ENCODE measurements at regions not wholly inside any gene's neighbourhood (a gene's known extent, or its start where the extent isn't known, plus 50 kb on each side); places are given as distances from the start of the nearest gene placed in this dataset.

GRCh38 chr20:7657569-7657968 lies 282.7 kb downstream of the HAO1 start:
- 70% methylated on average over 1 of the region's 2 CpGs for WGBS (ENCODE audit: insufficient coverage)
- Histone ChIP-seq H3K27me3 (ENCODE audit: control insufficient read depth, insufficient read depth, low read length) (no peaks in the 10 kb centered on the region), H3K4me1 (ENCODE audit: control insufficient read depth, insufficient read depth, low read length) (no peaks in the 10 kb centered on the region), H3K4me3 (ENCODE audit: low read length) (no peak overlapping the region), H3K27ac (ENCODE audit: low read length) (no peak overlapping the region), H3K9me3 (replicated peaks; ENCODE audit: control insufficient read depth, low read depth, low read length) (no peaks in the 10 kb centered on the region), H3K36me3 (ENCODE audit: control insufficient read depth, insufficient read depth, low read length) (no peaks in the 10 kb centered on the region)
- no peak for DNase-seq

DNA sequence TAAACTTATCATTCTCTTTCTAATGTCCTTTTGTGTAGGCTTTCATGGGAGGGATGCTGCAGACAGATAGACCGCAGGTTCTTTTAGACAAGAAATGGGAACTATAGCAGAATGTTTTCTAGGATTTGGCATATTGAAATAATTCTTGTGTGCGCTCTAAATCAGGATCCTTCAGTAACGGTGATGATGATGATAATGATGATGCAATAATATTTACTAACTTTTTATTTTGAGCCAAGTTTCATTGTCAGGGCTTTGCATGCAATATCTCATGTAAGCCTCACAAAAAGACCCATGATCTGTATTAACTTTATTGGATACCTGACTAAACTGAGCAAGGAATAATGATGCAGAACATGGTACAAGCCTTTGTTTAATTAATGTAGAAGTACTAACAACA lies 280.1 kb downstream of the HAO1 start:
- Histone ChIP-seq H3K27ac (ENCODE audit: low read length) (no peak overlapping the region), H3K27me3 (ENCODE audit: control insufficient read depth, insufficient read depth, low read length) (no peaks in the 10 kb centered on the region), H3K4me3 (ENCODE audit: low read length) (no peak overlapping the region), H3K9me3 (replicated peaks; ENCODE audit: control insufficient read depth, low read depth, low read length) (no peaks in the 10 kb centered on the region), H3K36me3 (ENCODE audit: control insufficient read depth, insufficient read depth, low read length) (no peaks in the 10 kb centered on the region), H3K4me1 (ENCODE audit: control insufficient read depth, insufficient read depth, low read length) (no peaks in the 10 kb centered on the region)
- no CpG with 5 or more reads among the region's 3 CpGs for WGBS (ENCODE audit: insufficient coverage)
- DNase-seq: no peak

- H3K27me3 ChIP-seq (ENCODE audit: control insufficient read depth, insufficient read depth, low read length): no peaks in the 10 kb centered on the region
- H3K9me3 ChIP-seq (replicated peaks; ENCODE audit: control insufficient read depth, low read depth, low read length): no peaks in the 10 kb centered on the region
- peak; percentile 11 for DNase-seq
- no CpG with 5 or more reads among the region's 2 CpGs for WGBS (ENCODE audit: insufficient coverage)
- H3K4me1 ChIP-seq (ENCODE audit: control insufficient read depth, insufficient read depth, low read length): no peaks in the 10 kb centered on the region
- H3K4me3 ChIP-seq (ENCODE audit: low read length): no peak overlapping the region
- no peak overlapping the region for H3K27ac ChIP-seq (ENCODE audit: low read length)
- H3K36me3 ChIP-seq (ENCODE audit: control insufficient read depth, insufficient read depth, low read length): no peaks in the 10 kb centered on the region
These were observed 274.9 kb downstream of the HAO1 start for GRCh38 chr20:7665376-7665775.

- H3K4me3 ChIP-seq (ENCODE audit: low read length): no peak overlapping the region
- no peaks in the 10 kb centered on the region for H3K36me3 ChIP-seq (ENCODE audit: control insufficient read depth, insufficient read depth, low read length)
- DNase-seq: no peak
- H3K4me1 ChIP-seq (ENCODE audit: control insufficient read depth, insufficient read depth, low read length): no peaks in the 10 kb centered on the region
- H3K27ac ChIP-seq (ENCODE audit: low read length): no peak overlapping the region
- no peaks in the 10 kb centered on the region for H3K27me3 ChIP-seq (ENCODE audit: control insufficient read depth, insufficient read depth, low read length)
- WGBS (ENCODE audit: insufficient coverage): no CpG with 5 or more reads among the region's 4 CpGs
- H3K9me3 ChIP-seq (replicated peaks; ENCODE audit: control insufficient read depth, low read depth, low read length): no peaks in the 10 kb centered on the region
These were observed 273.1 kb downstream of the HAO1 start for GRCh38 chr20:7667194-7667593.

DNA sequence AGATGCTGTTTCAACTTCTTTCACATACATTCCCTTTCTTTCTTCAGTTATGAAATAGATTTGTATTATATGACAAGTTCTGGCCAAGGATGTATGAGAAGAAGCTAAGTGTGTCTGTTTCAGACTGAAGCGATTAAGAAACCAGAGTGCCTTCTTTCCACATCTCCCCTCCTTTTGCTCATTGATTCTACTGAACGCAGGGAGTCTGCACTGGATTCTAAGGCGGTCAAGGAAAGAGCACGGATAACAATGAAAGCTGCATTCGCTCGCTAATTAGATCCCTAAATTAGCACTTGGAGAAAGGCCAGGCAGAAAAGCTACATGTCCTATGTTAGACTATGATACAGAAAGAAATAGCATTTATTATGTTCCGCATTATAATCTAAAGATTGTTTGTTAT lies 267.7 kb downstream of the HAO1 start:
- H3K4me1 ChIP-seq (ENCODE audit: control insufficient read depth, insufficient read depth, low read length): no peaks in the 10 kb centered on the region
- no peak overlapping the region for H3K27ac ChIP-seq (ENCODE audit: low read length)
- H3K9me3 ChIP-seq (replicated peaks; ENCODE audit: control insufficient read depth, low read depth, low read length): no peaks in the 10 kb centered on the region
- no peak overlapping the region for H3K4me3 ChIP-seq (ENCODE audit: low read length)
- H3K36me3 ChIP-seq (ENCODE audit: control insufficient read depth, insufficient read depth, low read length): no peaks in the 10 kb centered on the region
- DNase-seq: no peak
- 100% methylated on average over 1 of the region's 7 CpGs for WGBS (ENCODE audit: insufficient coverage)
- H3K27me3 ChIP-seq (ENCODE audit: control insufficient read depth, insufficient read depth, low read length): no peaks in the 10 kb centered on the region

DNA sequence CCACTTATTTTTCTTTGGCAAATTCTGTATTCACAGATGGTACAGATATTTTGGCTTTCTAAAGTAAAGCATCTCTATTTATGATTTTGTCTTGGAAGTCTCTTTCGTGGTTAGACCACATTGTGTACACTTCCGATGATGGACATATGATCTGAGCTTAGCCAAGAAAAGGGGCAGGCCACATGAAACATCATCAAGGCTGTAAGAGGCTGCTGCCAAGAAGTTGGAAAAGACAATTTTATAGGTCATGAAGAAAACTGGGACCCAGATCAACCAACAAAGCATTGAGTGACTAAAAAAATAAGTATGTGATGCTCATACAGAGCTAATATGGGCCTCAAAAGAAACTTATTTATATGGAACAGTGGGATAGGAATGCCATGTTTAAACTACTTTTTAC lies 266.4 kb downstream of the HAO1 start:
- Histone ChIP-seq H3K27ac (ENCODE audit: low read length) (no peak overlapping the region), H3K9me3 (replicated peaks; ENCODE audit: control insufficient read depth, low read depth, low read length) (no peaks in the 10 kb centered on the region), H3K4me1 (ENCODE audit: control insufficient read depth, insufficient read depth, low read length) (no peaks in the 10 kb centered on the region), H3K36me3 (ENCODE audit: control insufficient read depth, insufficient read depth, low read length) (no peaks in the 10 kb centered on the region), H3K27me3 (ENCODE audit: control insufficient read depth, insufficient read depth, low read length) (no peaks in the 10 kb centered on the region), H3K4me3 (ENCODE audit: low read length) (no peak overlapping the region)
- no CpG with 5 or more reads among the region's 2 CpGs for WGBS (ENCODE audit: insufficient coverage)
- no peak for DNase-seq

DNA sequence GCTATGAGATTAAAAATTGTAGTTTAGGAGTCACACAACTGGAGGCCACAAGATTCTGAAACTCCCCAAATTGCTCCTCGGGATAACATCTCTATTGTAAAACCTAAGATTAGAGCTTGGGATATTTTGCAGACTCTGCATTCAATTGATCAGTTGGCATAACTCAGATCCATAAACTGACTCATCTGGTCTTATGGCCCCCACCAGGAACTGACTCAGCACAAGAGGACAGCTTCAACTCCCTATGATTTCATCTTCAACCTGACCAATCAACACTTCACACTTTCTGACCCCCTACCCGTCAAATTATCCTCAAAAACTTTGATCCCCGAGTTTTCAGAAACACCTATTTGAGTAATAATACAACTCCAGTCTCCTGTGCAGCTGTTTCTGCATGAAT lies 257.3 kb downstream of the HAO1 start:
- Histone ChIP-seq H3K9me3 (replicated peaks; ENCODE audit: control insufficient read depth, low read depth, low read length) (no peaks in the 10 kb centered on the region), H3K4me1 (ENCODE audit: control insufficient read depth, insufficient read depth, low read length) (no peaks in the 10 kb centered on the region), H3K4me3 (ENCODE audit: low read length) (no peak overlapping the region), H3K27me3 (ENCODE audit: control insufficient read depth, insufficient read depth, low read length) (no peaks in the 10 kb centered on the region), H3K27ac (ENCODE audit: low read length) (no peak overlapping the region), H3K36me3 (ENCODE audit: control insufficient read depth, insufficient read depth, low read length) (no peaks in the 10 kb centered on the region)
- no peak for DNase-seq
- WGBS (ENCODE audit: insufficient coverage): 100% methylated on average over 2 of the region's 3 CpGs

DNA sequence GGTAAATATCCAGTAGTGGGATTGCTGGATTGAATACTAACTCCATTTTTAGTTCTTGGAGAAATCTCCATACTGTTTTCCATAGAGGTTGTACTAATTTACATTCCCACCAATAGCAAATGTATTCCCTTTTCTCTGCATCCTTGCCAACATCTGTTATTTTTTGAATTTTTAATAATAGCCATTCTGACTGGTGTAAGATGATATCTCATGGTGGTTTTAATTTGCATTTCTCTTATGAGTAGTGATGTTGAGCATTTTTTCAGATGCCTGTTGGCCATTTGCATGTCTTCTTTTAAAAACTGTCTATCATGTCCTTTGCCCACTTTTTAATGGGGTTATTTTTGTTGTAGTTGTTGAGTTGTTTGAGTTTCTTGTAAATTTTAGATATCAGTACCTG lies 253.2 kb downstream of the HAO1 start:
- H3K9me3 ChIP-seq (replicated peaks; ENCODE audit: control insufficient read depth, low read depth, low read length): peaks cover 3% of the 10 kb centered on the region
- no peaks in the 10 kb centered on the region for H3K27me3 ChIP-seq (ENCODE audit: control insufficient read depth, insufficient read depth, low read length)
- H3K4me3 ChIP-seq (ENCODE audit: low read length): no peak overlapping the region
- H3K27ac ChIP-seq (ENCODE audit: low read length): no peak overlapping the region
- no peak for DNase-seq
- no peaks in the 10 kb centered on the region for H3K36me3 ChIP-seq (ENCODE audit: control insufficient read depth, insufficient read depth, low read length)
- H3K4me1 ChIP-seq (ENCODE audit: control insufficient read depth, insufficient read depth, low read length): no peaks in the 10 kb centered on the region

DNA sequence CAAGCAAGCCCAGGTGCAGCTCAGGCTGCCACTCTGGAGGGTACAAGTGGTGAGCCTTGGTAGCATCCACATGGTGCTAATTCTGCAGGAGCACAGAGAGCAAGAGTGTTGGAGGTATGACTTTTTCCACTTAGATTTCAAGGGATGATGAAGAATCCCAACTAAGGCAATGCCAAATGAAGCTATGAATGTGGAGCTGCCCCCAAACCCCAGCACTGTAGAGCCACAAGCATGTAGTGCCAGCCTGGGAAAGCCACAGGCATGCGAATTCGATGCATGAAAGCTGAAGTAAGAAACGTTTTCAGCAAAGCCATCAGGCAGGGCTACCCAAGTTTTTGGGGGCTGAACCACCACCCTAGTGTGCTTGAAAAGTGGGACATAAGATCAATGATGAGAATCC lies 251.1 kb downstream of the HAO1 start:
- Histone ChIP-seq H3K36me3 (ENCODE audit: control insufficient read depth, insufficient read depth, low read length) (no peaks in the 10 kb centered on the region), H3K27me3 (ENCODE audit: control insufficient read depth, insufficient read depth, low read length) (no peaks in the 10 kb centered on the region), H3K9me3 (replicated peaks; ENCODE audit: control insufficient read depth, low read depth, low read length) (peaks cover 3% of the 10 kb centered on the region), H3K27ac (ENCODE audit: low read length) (no peak overlapping the region), H3K4me3 (ENCODE audit: low read length) (no peak overlapping the region), H3K4me1 (ENCODE audit: control insufficient read depth, insufficient read depth, low read length) (no peaks in the 10 kb centered on the region)
- WGBS (ENCODE audit: insufficient coverage): 96% methylated on average over 3 of the region's 3 CpGs
- no peak for DNase-seq

GRCh38 chr20:7691647-7692269 lies 248.5 kb downstream of the HAO1 start:
- Histone ChIP-seq H3K4me3 (ENCODE audit: low read length) (no peak overlapping the region), H3K27me3 (ENCODE audit: control insufficient read depth, insufficient read depth, low read length) (no peaks in the 10 kb centered on the region), H3K4me1 (ENCODE audit: control insufficient read depth, insufficient read depth, low read length) (no peaks in the 10 kb centered on the region), H3K27ac (ENCODE audit: low read length) (no peak overlapping the region), H3K36me3 (ENCODE audit: control insufficient read depth, insufficient read depth, low read length) (no peaks in the 10 kb centered on the region), H3K9me3 (replicated peaks; ENCODE audit: control insufficient read depth, low read depth, low read length) (peaks cover 3% of the 10 kb centered on the region)
- DNase-seq: no peak
- no CpG with 5 or more reads among the region's 4 CpGs for WGBS (ENCODE audit: insufficient coverage)

GRCh38 chr20:7692478-7692877 lies 247.8 kb downstream of the HAO1 start:
- H3K4me3 ChIP-seq (ENCODE audit: low read length): no peak overlapping the region
- H3K27ac ChIP-seq (ENCODE audit: low read length): no peak overlapping the region
- no peaks in the 10 kb centered on the region for H3K4me1 ChIP-seq (ENCODE audit: control insufficient read depth, insufficient read depth, low read length)
- H3K36me3 ChIP-seq (ENCODE audit: control insufficient read depth, insufficient read depth, low read length): no peaks in the 10 kb centered on the region
- H3K27me3 ChIP-seq (ENCODE audit: control insufficient read depth, insufficient read depth, low read length): no peaks in the 10 kb centered on the region
- H3K9me3 ChIP-seq (replicated peaks; ENCODE audit: control insufficient read depth, low read depth, low read length): peaks cover 3% of the 10 kb centered on the region
- WGBS (ENCODE audit: insufficient coverage): no CpG with 5 or more reads among the region's 1 CpG
- no peak for DNase-seq
